GM12878 (cell line): ENCODE measurements at regions not wholly inside any gene's neighbourhood (a gene's known extent, or its start where the extent isn't known, plus 50 kb on each side); places are given as distances from the start of the nearest gene placed in this dataset.

Experiments used
- CREM ChIP-seq: IDR thresholded peaks from 2 replicates; pipeline ENCODE4 v1.6.1; 2014; ENCODE audit warnings: antibody characterized with exemption, low read depth
- JUNB ChIP-seq: IDR thresholded peaks from 2 replicates; pipeline ENCODE4 v1.6.1; 2016; ENCODE audit warnings: antibody characterized with exemption, mild to moderate bottlenecking
- RB1 ChIP-seq: fragments of 450-650 bp; formaldehyde crosslinking; IDR thresholded peaks from 2 replicates; pipeline ENCODE4 v1.6.1; 2017; ENCODE audit warnings: mild to moderate bottlenecking, borderline replicate concordance
- SMAD5 ChIP-seq: IDR thresholded peaks from 2 replicates; pipeline ENCODE4 v1.6.1; 2016; ENCODE audit warnings: antibody characterized with exemption, low read depth
- SPI1 ChIP-seq: IDR thresholded peaks from 2 replicates; pipeline ENCODE4 v1.6.1; 2011; ENCODE audit warnings: low read depth, mild to moderate bottlenecking, low read length, moderate library complexity, borderline replicate concordance; ENCODE audit not compliant: insufficient read depth
- TARDBP ChIP-seq: IDR thresholded peaks from 2 replicates; pipeline ENCODE4 v1.6.1; 2016; ENCODE audit warnings: borderline replicate concordance
- TF ChIP-seq, protein P1 (sequence below): IDR thresholded peaks from 2 replicates; pipeline ENCODE4 v1.6.1; 2012; ENCODE audit warnings: mild to moderate bottlenecking, low read depth, low read length
- TF ChIP-seq, protein P2 (sequence below): fragments of 450-650 bp; IDR thresholded peaks from 2 replicates; pipeline ENCODE4 v1.6.1; 2017; ENCODE audit warnings: antibody characterized with exemption, mild to moderate bottlenecking, moderate library complexity
- TF ChIP-seq, protein P3 (sequence below): fragments of 450-650 bp; IDR thresholded peaks from 2 replicates; pipeline ENCODE4 v1.6.1; 2016; ENCODE audit warnings: mild to moderate bottlenecking
- TF ChIP-seq, protein P4 (sequence below), 3 experiments: IDR thresholded peaks in 2 of 3; conservative IDR thresholded peaks in 1 of 3; 2 replicates each; pipeline ENCODE4 v1.5.1; 2011; ENCODE audit warnings: low read depth in 3 of 3, low read length in 3 of 3, mild to moderate bottlenecking in 3 of 3, control low read depth in 2 of 3, moderate library complexity in 2 of 3, inconsistent platforms in 1 of 3, mixed read lengths in 1 of 3; ENCODE audit not compliant: control insufficient read depth in 2 of 3, insufficient read depth in 1 of 3; ENCODE audit errors: extremely low read depth in 1 of 3

DNA sequence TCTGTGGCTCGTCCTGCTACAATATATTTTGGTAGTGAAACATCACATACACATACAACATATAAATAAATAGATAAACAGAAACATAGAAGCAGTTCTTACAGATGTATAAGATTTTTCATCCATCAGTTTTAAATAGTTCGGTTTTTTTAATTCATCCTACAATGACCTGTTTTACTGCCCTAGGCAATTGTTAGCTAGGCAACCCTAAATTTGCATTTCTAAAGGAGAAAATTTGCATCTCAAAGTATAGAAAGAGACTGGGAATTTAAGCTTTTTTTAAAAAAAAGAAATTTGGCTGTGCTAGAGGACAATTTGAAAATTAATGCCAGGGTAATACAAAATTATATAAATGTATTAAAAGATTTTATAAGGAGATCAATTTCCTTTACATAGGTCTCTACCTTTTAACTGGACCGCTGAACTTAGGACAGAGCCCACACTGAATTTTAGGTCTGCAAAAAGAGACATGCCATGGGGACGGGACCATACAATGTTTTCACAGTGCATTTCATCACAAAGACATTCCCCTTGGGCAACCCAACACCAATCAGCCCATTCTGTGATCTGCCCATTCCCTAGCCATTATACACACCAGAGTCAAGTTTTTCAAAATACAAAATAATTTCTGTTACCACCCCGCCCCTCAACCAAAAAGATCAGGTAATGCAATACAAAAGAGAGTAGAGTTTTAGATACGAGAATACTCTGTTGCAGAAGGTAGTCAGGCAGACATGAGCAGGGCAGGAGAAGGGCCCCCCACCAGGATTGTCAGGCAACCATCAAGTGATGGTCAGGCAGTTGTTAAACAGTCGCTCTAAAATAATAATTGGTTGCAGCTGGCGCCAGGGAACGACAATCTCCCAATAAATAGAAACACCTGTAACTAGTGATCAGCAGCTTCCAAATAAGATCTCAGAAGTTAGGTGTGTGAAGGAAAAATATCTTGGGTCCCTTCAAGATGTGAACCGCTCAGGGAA is 299.7 kb upstream of the SGCG start (continued):
- TF ChIP-seq, protein P1, sequence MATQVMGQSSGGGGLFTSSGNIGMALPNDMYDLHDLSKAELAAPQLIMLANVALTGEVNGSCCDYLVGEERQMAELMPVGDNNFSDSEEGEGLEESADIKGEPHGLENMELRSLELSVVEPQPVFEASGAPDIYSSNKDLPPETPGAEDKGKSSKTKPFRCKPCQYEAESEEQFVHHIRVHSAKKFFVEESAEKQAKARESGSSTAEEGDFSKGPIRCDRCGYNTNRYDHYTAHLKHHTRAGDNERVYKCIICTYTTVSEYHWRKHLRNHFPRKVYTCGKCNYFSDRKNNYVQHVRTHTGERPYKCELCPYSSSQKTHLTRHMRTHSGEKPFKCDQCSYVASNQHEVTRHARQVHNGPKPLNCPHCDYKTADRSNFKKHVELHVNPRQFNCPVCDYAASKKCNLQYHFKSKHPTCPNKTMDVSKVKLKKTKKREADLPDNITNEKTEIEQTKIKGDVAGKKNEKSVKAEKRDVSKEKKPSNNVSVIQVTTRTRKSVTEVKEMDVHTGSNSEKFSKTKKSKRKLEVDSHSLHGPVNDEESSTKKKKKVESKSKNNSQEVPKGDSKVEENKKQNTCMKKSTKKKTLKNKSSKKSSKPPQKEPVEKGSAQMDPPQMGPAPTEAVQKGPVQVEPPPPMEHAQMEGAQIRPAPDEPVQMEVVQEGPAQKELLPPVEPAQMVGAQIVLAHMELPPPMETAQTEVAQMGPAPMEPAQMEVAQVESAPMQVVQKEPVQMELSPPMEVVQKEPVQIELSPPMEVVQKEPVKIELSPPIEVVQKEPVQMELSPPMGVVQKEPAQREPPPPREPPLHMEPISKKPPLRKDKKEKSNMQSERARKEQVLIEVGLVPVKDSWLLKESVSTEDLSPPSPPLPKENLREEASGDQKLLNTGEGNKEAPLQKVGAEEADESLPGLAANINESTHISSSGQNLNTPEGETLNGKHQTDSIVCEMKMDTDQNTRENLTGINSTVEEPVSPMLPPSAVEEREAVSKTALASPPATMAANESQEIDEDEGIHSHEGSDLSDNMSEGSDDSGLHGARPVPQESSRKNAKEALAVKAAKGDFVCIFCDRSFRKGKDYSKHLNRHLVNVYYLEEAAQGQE, result no peak
- TF ChIP-seq SMAD5, result no peak
- TF ChIP-seq JUNB, result no peak
- TF ChIP-seq TARDBP, result no peak
- TF ChIP-seq, protein P2, sequence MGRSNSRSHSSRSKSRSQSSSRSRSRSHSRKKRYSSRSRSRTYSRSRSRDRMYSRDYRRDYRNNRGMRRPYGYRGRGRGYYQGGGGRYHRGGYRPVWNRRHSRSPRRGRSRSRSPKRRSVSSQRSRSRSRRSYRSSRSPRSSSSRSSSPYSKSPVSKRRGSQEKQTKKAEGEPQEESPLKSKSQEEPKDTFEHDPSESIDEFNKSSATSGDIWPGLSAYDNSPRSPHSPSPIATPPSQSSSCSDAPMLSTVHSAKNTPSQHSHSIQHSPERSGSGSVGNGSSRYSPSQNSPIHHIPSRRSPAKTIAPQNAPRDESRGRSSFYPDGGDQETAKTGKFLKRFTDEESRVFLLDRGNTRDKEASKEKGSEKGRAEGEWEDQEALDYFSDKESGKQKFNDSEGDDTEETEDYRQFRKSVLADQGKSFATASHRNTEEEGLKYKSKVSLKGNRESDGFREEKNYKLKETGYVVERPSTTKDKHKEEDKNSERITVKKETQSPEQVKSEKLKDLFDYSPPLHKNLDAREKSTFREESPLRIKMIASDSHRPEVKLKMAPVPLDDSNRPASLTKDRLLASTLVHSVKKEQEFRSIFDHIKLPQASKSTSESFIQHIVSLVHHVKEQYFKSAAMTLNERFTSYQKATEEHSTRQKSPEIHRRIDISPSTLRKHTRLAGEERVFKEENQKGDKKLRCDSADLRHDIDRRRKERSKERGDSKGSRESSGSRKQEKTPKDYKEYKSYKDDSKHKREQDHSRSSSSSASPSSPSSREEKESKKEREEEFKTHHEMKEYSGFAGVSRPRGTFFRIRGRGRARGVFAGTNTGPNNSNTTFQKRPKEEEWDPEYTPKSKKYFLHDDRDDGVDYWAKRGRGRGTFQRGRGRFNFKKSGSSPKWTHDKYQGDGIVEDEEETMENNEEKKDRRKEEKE, result no peak
- no peak for TF ChIP-seq RB1
- TF ChIP-seq, protein P3, sequence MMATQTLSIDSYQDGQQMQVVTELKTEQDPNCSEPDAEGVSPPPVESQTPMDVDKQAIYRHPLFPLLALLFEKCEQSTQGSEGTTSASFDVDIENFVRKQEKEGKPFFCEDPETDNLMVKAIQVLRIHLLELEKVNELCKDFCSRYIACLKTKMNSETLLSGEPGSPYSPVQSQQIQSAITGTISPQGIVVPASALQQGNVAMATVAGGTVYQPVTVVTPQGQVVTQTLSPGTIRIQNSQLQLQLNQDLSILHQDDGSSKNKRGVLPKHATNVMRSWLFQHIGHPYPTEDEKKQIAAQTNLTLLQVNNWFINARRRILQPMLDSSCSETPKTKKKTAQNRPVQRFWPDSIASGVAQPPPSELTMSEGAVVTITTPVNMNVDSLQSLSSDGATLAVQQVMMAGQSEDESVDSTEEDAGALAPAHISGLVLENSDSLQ, result no peak
- TF ChIP-seq SPI1, result no peak
- TF ChIP-seq, protein P4, sequence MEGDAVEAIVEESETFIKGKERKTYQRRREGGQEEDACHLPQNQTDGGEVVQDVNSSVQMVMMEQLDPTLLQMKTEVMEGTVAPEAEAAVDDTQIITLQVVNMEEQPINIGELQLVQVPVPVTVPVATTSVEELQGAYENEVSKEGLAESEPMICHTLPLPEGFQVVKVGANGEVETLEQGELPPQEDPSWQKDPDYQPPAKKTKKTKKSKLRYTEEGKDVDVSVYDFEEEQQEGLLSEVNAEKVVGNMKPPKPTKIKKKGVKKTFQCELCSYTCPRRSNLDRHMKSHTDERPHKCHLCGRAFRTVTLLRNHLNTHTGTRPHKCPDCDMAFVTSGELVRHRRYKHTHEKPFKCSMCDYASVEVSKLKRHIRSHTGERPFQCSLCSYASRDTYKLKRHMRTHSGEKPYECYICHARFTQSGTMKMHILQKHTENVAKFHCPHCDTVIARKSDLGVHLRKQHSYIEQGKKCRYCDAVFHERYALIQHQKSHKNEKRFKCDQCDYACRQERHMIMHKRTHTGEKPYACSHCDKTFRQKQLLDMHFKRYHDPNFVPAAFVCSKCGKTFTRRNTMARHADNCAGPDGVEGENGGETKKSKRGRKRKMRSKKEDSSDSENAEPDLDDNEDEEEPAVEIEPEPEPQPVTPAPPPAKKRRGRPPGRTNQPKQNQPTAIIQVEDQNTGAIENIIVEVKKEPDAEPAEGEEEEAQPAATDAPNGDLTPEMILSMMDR (IDR thresholded peaks at IDR 0.05 in 2 of 3, conservative IDR thresholded peaks at IDR 0.05 in 1 of 3; ENCODE audit: control insufficient read depth in 2 of 3, extremely low read depth in 1 of 3, insufficient read depth in 1 of 3, low read depth in 3 of 3, low read length in 3 of 3), result no peak
- no peak for TF ChIP-seq CREM
